Spleen (tissue), 11 donors: ENCODE measurements at regions not wholly inside any gene's neighbourhood (a gene's known extent, or its start where the extent isn't known, plus 50 kb on each side); places are given as distances from the start of the nearest gene placed in this dataset.

ENCODE experiments used
- DNase-seq: peaks from one replicate; pipeline ENCODE4 v3.0.0-alpha.2; 2020
- H3K27ac ChIP-seq, 8 donors: fragments of 200-600 bp; sonication (generic) in 7 of 8; 1 replicate in 4 of 8; 2 replicates in 4 of 8; pipeline versions ENCODE4 v1.5.0 to v1.8.0; 2016 to 2021; ENCODE audit warnings: inconsistent platforms in 4 of 8, mild to moderate bottlenecking in 4 of 8, moderate library complexity in 1 of 8
- H3K27me3 ChIP-seq, 7 donors: fragments of 200-600 bp; sonication (generic) in 6 of 7; replicated peaks in 1 of 7; 1 replicate in 4 of 7; 2 replicates in 3 of 7; pipeline versions ENCODE4 v1.5.0 to v1.8.0; 2016 to 2021; ENCODE audit warnings: inconsistent platforms in 3 of 7, mild to moderate bottlenecking in 1 of 7
- H3K36me3 ChIP-seq, 6 donors: fragments of 200-600 bp; sonication (generic) in 5 of 6; 1 replicate in 4 of 6; 2 replicates in 2 of 6; pipeline versions ENCODE4 v1.5.0 to v1.8.0; 2016 to 2021; ENCODE audit warnings: inconsistent platforms in 2 of 6
- H3K4me1 ChIP-seq, 6 donors: fragments of 200-600 bp; sonication (generic) in 5 of 6; 1 replicate in 3 of 6; 2 replicates in 3 of 6; pipeline versions ENCODE4 v1.5.0 to v1.8.0; 2016 to 2021; ENCODE audit warnings: inconsistent platforms in 3 of 6
- H3K4me3 ChIP-seq, 8 donors: fragments of 200-600 bp; sonication (generic) in 7 of 8; 1 replicate in 4 of 8; 2 replicates in 4 of 8; pipeline versions ENCODE4 v1.5.0 to v1.8.0; 2016 to 2021; ENCODE audit warnings: inconsistent platforms in 4 of 8, mild to moderate bottlenecking in 4 of 8, moderate library complexity in 2 of 8
- H3K9me3 ChIP-seq, 8 donors: fragments of 200-600 bp; sonication (generic) in 7 of 8; 1 replicate in 4 of 8; 2 replicates in 4 of 8; pipeline versions ENCODE4 v1.5.0 to v1.8.0; 2016 to 2021; ENCODE audit warnings: inconsistent platforms in 4 of 8
- CTCF ChIP-seq, 11 experiments: fragments of 200-600 bp in 7 of 11; fragments of 450-650 bp in 4 of 11; sonication (generic) in 4 of 11; IDR thresholded peaks in 8 of 11; conservative IDR thresholded peaks in 3 of 11; 1 replicate in 7 of 11; 2 replicates in 4 of 11; pipeline versions ENCODE4 v1.4.0 to v1.8.0; 2016 to 2021; ENCODE audit warnings: antibody characterized with exemption in 11 of 11, inconsistent platforms in 4 of 11, mild to moderate bottlenecking in 1 of 11
- POLR2A ChIP-seq, 3 donors: fragments of 450-650 bp; IDR thresholded peaks; one replicate each; pipeline ENCODE4 v1.5.1; 2017; ENCODE audit warnings: antibody characterized with exemption in 3 of 3, mild to moderate bottlenecking in 1 of 3
- POLR2AphosphoS5 ChIP-seq, 3 donors: sonication (generic); formaldehyde crosslinking; IDR thresholded peaks; one replicate each; pipeline ENCODE4 v1.5.1; 2017; ENCODE audit warnings: antibody characterized with exemption in 3 of 3
- WGBS, 5 donors: extraction: QIAGEN DNeasy Blood & Tissue Kit in 3 of 5; methylation state at CpG; one replicate each; pipeline versions ENCODE4 v1.1.5 to v1.1.7; 2013 to 2018; 5-methylcytosine and 5-hydroxymethylcytosine counted together
- intact Hi-C: fragments of 100-400 bp; cut with DNase I; formaldehyde crosslinking; loops from one replicate; pipeline ENCODE4 v1.15.0; 2023; ENCODE audit warnings: low total_unique reads
- donor health status: healthy with polysubstance abuse.
- donor health status: DM: no; HTN: no; CAD: no; lungs with moderate emphysema.
- donor health status: DM: no; HTN: no; CAD: no.
- donor health status: Bipolar disorder and iron deficiency.
- donor health status: healthy.
- donor health status: DM: no; HTN: no; CAD: no.
- donor health status: DM: yes; HTN: yes; CAD: no.

- DNase-seq, result no peak
- TF ChIP-seq POLR2A (IDR thresholded peaks at IDR 0.05) (no peak), POLR2AphosphoS5 (IDR thresholded peaks at IDR 0.05) (no peak), CTCF (IDR thresholded peaks at IDR 0.05 in 8 of 11, conservative IDR thresholded peaks at IDR 0.05 in 3 of 11) (no peak)
- no peak overlapping the region for H3K4me3 ChIP-seq
- H3K27me3 ChIP-seq, result no peaks in the 10 kb centered on the region
- H3K9me3 ChIP-seq, result no peaks in the 10 kb centered on the region
- intact Hi-C loops, result no loop called here
- no peaks in the 10 kb centered on the region for H3K36me3 ChIP-seq
- 91 to 98% (median 94%) methylated on average over 5 to 7 of the region's 7 CpGs for WGBS, 5 donors
- H3K4me1 ChIP-seq, result peaks cover 0 to 32% (median 16%) of the 10 kb centered on the region in 6 donors
- H3K27ac ChIP-seq, result no peak overlapping the region
Observed at GRCh38 chr10:78574547-78574946, 494.2 kb upstream of the ZMIZ1 start.

GRCh38 chr10:78575400-78575799 is 493.4 kb upstream of the ZMIZ1 start:
- TF ChIP-seq CTCF (IDR thresholded peaks at IDR 0.05 in 8 of 11, conservative IDR thresholded peaks at IDR 0.05 in 3 of 11) (no peak), POLR2AphosphoS5 (IDR thresholded peaks at IDR 0.05) (no peak), POLR2A (IDR thresholded peaks at IDR 0.05) (no peak)
- no peaks in the 10 kb centered on the region for H3K9me3 ChIP-seq
- H3K4me1 ChIP-seq, result peaks cover 0 to 40% (median 16%) of the 10 kb centered on the region in 6 donors
- no peak overlapping the region for H3K4me3 ChIP-seq
- no peak for DNase-seq
- 59 to 89% (median 76%) methylated on average over 6 of the region's 6 CpGs for WGBS, 5 donors
- no peak overlapping the region for H3K27ac ChIP-seq
- no peaks in the 10 kb centered on the region for H3K36me3 ChIP-seq
- intact Hi-C loops, result no loop called here
- no peaks in the 10 kb centered on the region for H3K27me3 ChIP-seq

GRCh38 chr10:78576276-78576675 is 492.5 kb upstream of the ZMIZ1 start:
- Histone ChIP-seq H3K4me1 (peaks cover 0 to 40% (median 16%) of the 10 kb centered on the region in 6 donors), H3K36me3 (no peaks in the 10 kb centered on the region), H3K27me3 (no peaks in the 10 kb centered on the region), H3K27ac (no peak overlapping the region), H3K4me3 (no peak overlapping the region), H3K9me3 (no peaks in the 10 kb centered on the region)
- intact Hi-C loops, result no loop called here
- WGBS, 5 donors, result 29 to 59% (median 37%) methylated on average over 5 of the region's 5 CpGs
- TF ChIP-seq POLR2A (IDR thresholded peaks at IDR 0.05), result no peak
- TF ChIP-seq CTCF (IDR thresholded peaks at IDR 0.05 in 8 of 11, conservative IDR thresholded peaks at IDR 0.05 in 3 of 11), result no peak
- no peak for TF ChIP-seq POLR2AphosphoS5 (IDR thresholded peaks at IDR 0.05)
- no peak for DNase-seq

GRCh38 chr10:78577712-78578111 is 491.1 kb upstream of the ZMIZ1 start:
- H3K9me3 ChIP-seq, result no peaks in the 10 kb centered on the region
- intact Hi-C loops, result no loop called here
- DNase-seq, result no peak
- H3K4me3 ChIP-seq, result no peak overlapping the region
- WGBS, 5 donors, result 22 to 35% (median 26%) methylated on average over 5 of the region's 5 CpGs
- TF ChIP-seq POLR2AphosphoS5 (IDR thresholded peaks at IDR 0.05), result no peak
- TF ChIP-seq CTCF (IDR thresholded peaks at IDR 0.05 in 8 of 11, conservative IDR thresholded peaks at IDR 0.05 in 3 of 11), result no peak
- no peak for TF ChIP-seq POLR2A (IDR thresholded peaks at IDR 0.05)
- H3K27me3 ChIP-seq, result peaks cover 0 to 3% (median 0%) of the 10 kb centered on the region in 7 donors
- peak overlapping the region in 2 of 8 donors; percentile 42 to 78 for H3K27ac ChIP-seq
- no peaks in the 10 kb centered on the region for H3K36me3 ChIP-seq
- peaks cover 0 to 40% (median 16%) of the 10 kb centered on the region in 6 donors for H3K4me1 ChIP-seq
